Vagina (tissue), 2 donors: ENCODE measurements at regions not wholly inside any gene's neighbourhood (a gene's known extent, or its start where the extent isn't known, plus 50 kb on each side); places are given as distances from the start of the nearest gene placed in this dataset.
A peak's percentile ranks its signal among the peaks of the same experiment; 100 is the strongest.

Source experiments
- CTCF ChIP-seq, 3 experiments: fragments of 450-650 bp in 2 of 3; fragments of 200-600 bp in 1 of 3; sonication (generic) in 1 of 3; IDR thresholded peaks; one replicate each; pipeline ENCODE4 v1.5.1; 2017 to 2019; ENCODE audit warnings: antibody characterized with exemption in 3 of 3, mild to moderate bottlenecking in 2 of 3, moderate library complexity in 2 of 3
- POLR2A ChIP-seq, 2 donors: fragments of 450-650 bp; IDR thresholded peaks; one replicate each; pipeline ENCODE4 v1.6.1; 2017; ENCODE audit warnings: antibody characterized with exemption in 2 of 2, mild to moderate bottlenecking in 2 of 2, moderate library complexity in 2 of 2
- POLR2AphosphoS5 ChIP-seq, 2 donors: sonication (generic); formaldehyde crosslinking; IDR thresholded peaks; one replicate each; pipeline ENCODE4 v1.9.0; 2017; ENCODE audit warnings: antibody characterized with exemption in 2 of 2, mild to moderate bottlenecking in 2 of 2, low read depth in 1 of 2; ENCODE audit not compliant: insufficient read depth in 1 of 2

GRCh38 chr9:89664896-89665329 is 60.1 kb downstream of the GADD45G start:
- TF ChIP-seq POLR2A (IDR thresholded peaks at IDR 0.05): no peak
- TF ChIP-seq CTCF (IDR thresholded peaks at IDR 0.05): no peak
- peak in 1 of 2 donors; percentile 65 for TF ChIP-seq POLR2AphosphoS5 (IDR thresholded peaks at IDR 0.05; ENCODE audit: insufficient read depth in 1 of 2, low read depth in 1 of 2)
